HFFc6 (cell line): ENCODE measurements at regions not wholly inside any gene's neighbourhood (a gene's known extent, or its start where the extent isn't known, plus 50 kb on each side); places are given as distances from the start of the nearest gene placed in this dataset.

ENCODE experiments used
- DNase-seq: peaks from one replicate; pipeline ENCODE4 v3.0.0-alpha.2; 2018
- H3K27ac Mint-ChIP-seq: 2 replicates; pipeline ENCODE4 v1.8.0; 2020; ENCODE audit warnings: mild to moderate bottlenecking, mixed read lengths
- H3K27me3 Mint-ChIP-seq: 2 replicates; pipeline ENCODE4 v1.8.0; 2021; ENCODE audit warnings: mild to moderate bottlenecking, moderate library complexity, mixed read lengths; ENCODE audit not compliant: insufficient read depth
- H3K36me3 Mint-ChIP-seq: 2 replicates; pipeline ENCODE4 v1.8.0; 2021; ENCODE audit warnings: low read depth, mixed read lengths
- H3K4me1 Mint-ChIP-seq: 2 replicates; pipeline ENCODE4 v1.8.0; 2020; ENCODE audit warnings: low read depth, mixed read lengths
- H3K4me3 Mint-ChIP-seq: 2 replicates; pipeline ENCODE4 v1.8.0; 2020; ENCODE audit warnings: mild to moderate bottlenecking, moderate library complexity, mixed read lengths
- H3K9me3 Mint-ChIP-seq: 2 replicates; pipeline ENCODE4 v1.8.0; 2020; ENCODE audit warnings: mild to moderate bottlenecking, mixed read lengths
- CTCF ChIP-seq: fragments of 200-600 bp; sonication (generic); IDR thresholded peaks from 2 replicates; pipeline ENCODE4 v1.5.0; 2021; ENCODE audit warnings: antibody characterized with exemption, mild to moderate bottlenecking

GRCh38 chr15:47410247-47410646, 307.1 kb upstream of the SEMA6D start:
- Mint-ChIP-seq H3K27ac (no peak overlapping the region), H3K4me3 (no peak overlapping the region), H3K27me3 (no peaks in the 10 kb centered on the region), H3K9me3 (no peaks in the 10 kb centered on the region), H3K4me1 (peaks cover 18% of the 10 kb centered on the region), H3K36me3 (no peaks in the 10 kb centered on the region)
- no peak for DNase-seq
- no peak for TF ChIP-seq CTCF

- peaks cover 1% of the 10 kb centered on the region; the same call in 1 of the 2 replicates for H3K27me3 Mint-ChIP-seq
- no peak overlapping the region for H3K27ac Mint-ChIP-seq
- peaks cover 31% of the 10 kb centered on the region for H3K4me1 Mint-ChIP-seq
- no peak for TF ChIP-seq CTCF
- no peak overlapping the region for H3K4me3 Mint-ChIP-seq
- no peaks in the 10 kb centered on the region for H3K9me3 Mint-ChIP-seq
- no peaks in the 10 kb centered on the region for H3K36me3 Mint-ChIP-seq
- DNase-seq = no peak
Observed at GRCh38 chr15:47411733-47412132, 305.6 kb upstream of the SEMA6D start.

- no peak for DNase-seq
- TF ChIP-seq CTCF = no peak
- H3K9me3 Mint-ChIP-seq = no peaks in the 10 kb centered on the region
- no peak overlapping the region for H3K4me3 Mint-ChIP-seq
- no peaks in the 10 kb centered on the region for H3K36me3 Mint-ChIP-seq
- H3K4me1 Mint-ChIP-seq = peaks cover 31% of the 10 kb centered on the region
- no peak overlapping the region for H3K27ac Mint-ChIP-seq
- H3K27me3 Mint-ChIP-seq = peaks cover 1% of the 10 kb centered on the region; the same call in 1 of the 2 replicates
Observed at GRCh38 chr15:47412136-47412535, 305.2 kb upstream of the SEMA6D start.

GRCh38 chr15:47412802-47413201, 304.5 kb upstream of the SEMA6D start:
- peaks cover 1% of the 10 kb centered on the region; the same call in 1 of the 2 replicates for H3K27me3 Mint-ChIP-seq
- H3K9me3 Mint-ChIP-seq = no peaks in the 10 kb centered on the region
- no peak for DNase-seq
- H3K4me3 Mint-ChIP-seq = no peak overlapping the region
- H3K27ac Mint-ChIP-seq = no peak overlapping the region
- no peaks in the 10 kb centered on the region for H3K36me3 Mint-ChIP-seq
- H3K4me1 Mint-ChIP-seq = peaks cover 31% of the 10 kb centered on the region
- no peak for TF ChIP-seq CTCF

- no peaks in the 10 kb centered on the region for H3K36me3 Mint-ChIP-seq
- peaks cover 25% of the 10 kb centered on the region for H3K4me1 Mint-ChIP-seq
- no peak for DNase-seq
- no peak overlapping the region for H3K27ac Mint-ChIP-seq
- H3K9me3 Mint-ChIP-seq = no peaks in the 10 kb centered on the region
- TF ChIP-seq CTCF = no peak
- no peak overlapping the region for H3K4me3 Mint-ChIP-seq
- peaks cover 1% of the 10 kb centered on the region; the same call in 1 of the 2 replicates for H3K27me3 Mint-ChIP-seq
Observed at GRCh38 chr15:47414207-47414606, 303.1 kb upstream of the SEMA6D start.

GRCh38 chr15:47415539-47415971, 301.8 kb upstream of the SEMA6D start:
- peaks cover 1% of the 10 kb centered on the region; the same call in 1 of the 2 replicates for H3K27me3 Mint-ChIP-seq
- H3K36me3 Mint-ChIP-seq = no peaks in the 10 kb centered on the region
- no peak overlapping the region for H3K4me3 Mint-ChIP-seq
- no peak for TF ChIP-seq CTCF
- DNase-seq = peak; percentile 1
- peak overlapping the region; percentile 50 for H3K27ac Mint-ChIP-seq
- H3K9me3 Mint-ChIP-seq = no peaks in the 10 kb centered on the region
- peaks cover 21% of the 10 kb centered on the region for H3K4me1 Mint-ChIP-seq
